ENCODE measurements at regions not wholly inside any gene's neighbourhood (a gene's known extent, or its start where the extent isn't known, plus 50 kb on each side); places are given as distances from the start of the nearest gene placed in this dataset.

DNA sequence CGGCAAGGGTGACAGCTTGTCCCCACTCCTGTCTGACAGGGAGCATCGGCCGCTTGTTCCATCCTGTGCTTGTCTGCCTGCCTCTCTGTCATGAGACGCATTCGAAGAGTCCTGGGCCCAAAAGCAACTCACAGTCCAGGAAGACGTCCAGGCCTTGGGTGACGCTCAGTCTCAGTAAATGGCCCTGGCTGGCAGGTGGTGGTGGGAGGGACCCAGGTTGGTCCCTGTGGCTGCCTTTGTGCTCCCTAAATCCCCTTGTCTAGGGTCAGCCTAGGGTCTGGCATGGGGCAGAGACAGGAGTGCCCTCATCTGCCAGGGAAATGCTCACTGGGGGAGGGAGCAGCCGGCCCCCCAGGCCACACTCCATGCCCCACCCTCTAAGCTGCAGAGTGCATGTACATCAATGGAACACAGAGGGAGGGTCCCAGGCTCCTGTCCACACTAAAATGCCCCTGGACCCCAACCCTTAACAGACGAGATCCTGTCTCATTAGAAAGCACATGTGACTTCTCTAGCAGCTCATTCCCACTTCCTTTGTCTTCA is 295.2 kb upstream of the ZNF32 start:
- no peak for TF ChIP-seq POLR2AphosphoS5 (IDR thresholded peaks at IDR 0.05; ENCODE audit: low read depth, low read length)
- no peak for TF ChIP-seq FOXP2 (optimal IDR thresholded peaks at IDR 0.05; ENCODE audit: borderline replicate concordance, extremely low read depth, extremely low read length, insufficient read depth)
- TF ChIP-seq TAF1 (IDR thresholded peaks at IDR 0.05; ENCODE audit: borderline replicate concordance, insufficient read depth, low read length): no peak
